NCI-H1694 (cell line): ENCODE measurements at regions not wholly inside any gene's neighbourhood (a gene's known extent, or its start where the extent isn't known, plus 50 kb on each side); places are given as distances from the start of the nearest gene placed in this dataset.

Experiments used
- DNase-seq: peaks from one replicate; lab custom pipeline; 2025; lab: John Stamatoyannopoulos, UW

- DNase-seq = no peak
These were observed 466.4 kb downstream of the NPHP4 start for GRCh38 chr1:5525597-5526384.

GRCh38 chr1:5522531-5523145 lies 469.6 kb downstream of the NPHP4 start:
- no peak for DNase-seq

- no peak for DNase-seq
These were observed 472.7 kb downstream of the NPHP4 start for GRCh38 chr1:5519366-5520135.

DNA sequence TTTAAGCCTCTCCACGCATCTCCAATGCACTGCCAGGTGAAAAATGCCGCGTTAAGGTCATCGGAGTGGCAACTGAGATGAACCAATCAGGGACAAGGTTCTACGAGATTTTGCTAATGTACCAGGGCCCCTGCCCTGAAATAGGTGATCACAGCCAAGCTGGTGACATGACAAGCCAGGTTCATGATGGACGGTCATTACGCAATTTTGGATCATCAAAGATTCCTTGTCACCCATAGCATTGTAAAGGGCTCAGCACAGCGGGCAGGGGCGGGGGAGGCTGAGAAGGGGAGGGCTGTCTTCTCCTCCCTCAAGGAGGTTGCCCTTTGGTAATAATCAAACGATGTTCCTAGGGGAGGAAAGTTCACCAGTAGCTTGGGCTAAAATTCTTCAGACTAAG lies 475.5 kb downstream of the NPHP4 start:
- DNase-seq = no peak

DNA sequence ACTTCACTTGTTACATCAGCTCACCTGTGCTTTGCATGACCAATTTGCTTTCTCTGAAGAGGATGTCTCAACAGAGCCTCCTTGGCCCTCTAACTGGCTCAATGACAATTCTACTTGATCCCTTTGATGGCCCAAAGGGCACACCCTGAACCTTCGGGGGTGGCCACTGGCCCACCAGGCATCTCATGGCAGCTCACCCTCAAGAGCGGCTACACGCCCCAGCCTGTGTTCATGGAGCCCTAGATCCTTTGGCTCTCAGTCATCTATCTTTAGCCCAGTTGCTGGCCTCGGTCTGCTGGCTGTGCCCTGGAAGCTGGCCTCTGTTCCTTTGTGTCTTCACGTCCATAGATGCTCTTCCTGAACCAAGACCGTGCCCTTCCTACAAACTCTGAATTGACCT lies 476.7 kb downstream of the NPHP4 start:
- DNase-seq = no peak

DNA sequence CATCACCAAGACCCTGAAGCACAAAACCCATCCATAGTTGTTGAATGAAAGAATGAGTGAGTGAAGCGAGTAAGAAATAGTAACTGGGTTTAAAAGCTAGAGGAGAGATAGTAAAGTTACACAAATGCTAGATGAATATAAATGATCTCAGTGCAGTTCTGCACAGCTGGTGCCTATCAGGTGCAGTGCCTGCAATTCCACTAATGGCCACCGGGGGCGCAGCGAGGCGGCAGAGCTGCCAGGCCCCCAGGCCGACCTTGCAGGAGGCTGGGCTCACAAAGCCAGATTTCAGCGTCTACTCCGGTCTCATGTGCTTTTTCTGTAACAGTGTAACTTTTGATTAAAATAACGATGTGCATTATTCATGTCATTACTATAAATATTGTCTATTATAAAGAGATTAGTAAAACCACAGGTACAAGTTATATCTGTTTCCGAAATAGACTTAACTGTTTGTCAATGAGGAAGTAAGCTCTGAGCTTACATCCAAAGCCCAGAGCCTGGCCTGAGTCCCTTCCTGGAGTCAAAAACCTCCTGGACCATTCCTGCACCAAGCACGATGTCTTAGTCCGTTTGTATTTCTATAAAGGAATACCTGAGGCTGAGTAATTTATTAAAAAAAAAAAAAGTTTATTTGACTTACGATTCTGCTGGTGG lies 477.6 kb downstream of the NPHP4 start:
- DNase-seq = peak; percentile 65

- DNase-seq = peak; percentile 2
These were observed 478.2 kb downstream of the NPHP4 start for GRCh38 chr1:5513846-5514526.

DNA sequence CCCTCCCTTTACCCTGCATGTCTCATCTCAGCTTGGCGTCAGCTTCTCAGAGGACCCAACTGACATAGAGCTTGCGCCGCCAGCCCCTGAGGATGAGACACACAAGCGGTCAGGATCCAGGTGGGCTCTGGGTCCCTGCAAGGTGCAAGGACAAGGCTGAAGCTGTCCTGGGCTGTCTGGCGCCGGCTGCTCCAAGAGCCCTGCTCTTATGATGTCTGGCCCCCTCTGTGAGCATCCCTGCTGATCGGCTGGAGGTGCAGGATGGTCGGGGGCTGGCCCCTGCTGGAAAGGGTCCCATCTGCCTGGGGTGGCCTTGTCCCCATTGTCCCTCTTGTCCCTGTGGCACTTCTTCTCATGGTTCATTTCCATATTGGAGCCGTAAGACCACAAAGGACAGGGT lies 479.0 kb downstream of the NPHP4 start:
- no peak for DNase-seq

- no peak for DNase-seq
These were observed 480.7 kb downstream of the NPHP4 start for GRCh38 chr1:5511381-5512097.

GRCh38 chr1:5509664-5510452 lies 482.4 kb downstream of the NPHP4 start:
- peak; percentile 4 for DNase-seq

- DNase-seq = no peak
These were observed 483.4 kb downstream of the NPHP4 start for GRCh38 chr1:5508669-5509330.

DNA sequence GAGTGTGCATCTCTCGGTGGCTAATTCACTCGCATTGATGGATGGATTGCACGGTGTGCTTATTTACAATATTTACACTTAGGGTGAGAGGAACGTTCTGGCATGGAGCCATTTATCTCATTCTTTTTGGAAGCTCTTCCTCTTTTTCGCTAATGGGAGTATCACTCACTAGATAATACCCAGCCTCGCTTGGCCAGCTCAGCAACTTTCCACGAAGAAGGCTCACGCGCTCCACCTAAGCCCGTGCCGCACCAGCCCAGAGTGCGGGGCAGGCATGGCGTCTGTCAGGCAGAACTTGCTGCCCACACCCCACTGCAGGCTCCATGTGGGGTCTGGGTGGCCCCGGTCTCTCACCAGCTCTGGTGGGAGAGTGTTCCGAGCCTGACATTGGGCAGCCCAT lies 484.9 kb downstream of the NPHP4 start:
- DNase-seq = no peak

DNA sequence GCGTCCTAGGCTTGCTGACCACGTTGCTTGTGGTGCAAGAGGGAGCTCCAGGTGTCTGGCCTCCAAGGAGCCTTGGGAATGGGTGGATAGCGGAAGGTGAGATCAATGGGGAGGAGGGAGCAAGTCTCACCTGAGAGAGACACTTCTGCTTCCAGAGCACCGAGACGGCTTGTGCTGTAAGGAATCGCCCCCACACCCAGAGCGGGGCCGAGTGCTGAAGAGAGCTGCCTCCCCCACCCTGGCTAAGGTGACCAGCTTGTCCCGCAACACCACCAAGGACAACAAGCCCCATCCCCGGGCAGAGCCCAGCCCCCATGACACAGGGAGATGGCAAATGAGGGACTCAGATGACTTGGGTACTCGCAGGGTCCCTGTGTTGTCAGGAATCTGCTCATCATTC lies 485.6 kb downstream of the NPHP4 start:
- DNase-seq = no peak

- DNase-seq = no peak
These were observed 486.3 kb downstream of the NPHP4 start for GRCh38 chr1:5505944-5506343.

GRCh38 chr1:5504364-5504740 lies 487.9 kb downstream of the NPHP4 start:
- no peak for DNase-seq

- DNase-seq = no peak
These were observed 488.5 kb downstream of the NPHP4 start for GRCh38 chr1:5503556-5504363.

GRCh38 chr1:5502311-5503194 lies 489.7 kb downstream of the NPHP4 start:
- no peak for DNase-seq
